HTR-8/SVneo (cell line): ENCODE measurements at regions not wholly inside any gene's neighbourhood (a gene's known extent, or its start where the extent isn't known, plus 50 kb on each side); places are given as distances from the start of the nearest gene placed in this dataset.

Experiments
- DNase-seq: peaks from one replicate; pipeline ENCODE4 v3.0.0; 2011; ENCODE audit warnings: low spot score, mixed read lengths; ENCODE audit not compliant: insufficient read length
- FAIRE-seq: peaks from 2 replicates; lab custom pipeline; 2011; peaks lifted over from hg19 to GRCh38; lab: Jason Lieb, UNC

DNA sequence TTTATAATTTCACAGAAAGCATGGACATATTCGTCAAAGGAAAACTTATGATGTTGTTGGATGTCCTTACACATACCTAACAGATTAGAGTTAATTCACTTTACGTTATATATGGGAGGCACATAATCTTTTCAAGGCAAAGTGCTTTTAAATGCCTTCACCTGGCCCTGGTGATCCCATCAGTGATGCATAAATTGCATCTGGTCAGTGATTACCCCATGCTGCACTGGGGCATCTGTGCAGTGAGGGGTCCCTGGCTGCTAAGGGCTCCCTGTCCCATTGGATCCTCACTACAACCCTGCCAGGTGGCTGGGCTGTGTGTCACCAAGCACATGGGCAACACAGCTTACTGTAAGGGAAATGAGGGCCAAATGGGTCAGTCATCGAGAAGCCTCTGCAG lies 441.1 kb downstream of the RPS24 start:
- FAIRE-seq: no peak
- DNase-seq: no peak

DNA sequence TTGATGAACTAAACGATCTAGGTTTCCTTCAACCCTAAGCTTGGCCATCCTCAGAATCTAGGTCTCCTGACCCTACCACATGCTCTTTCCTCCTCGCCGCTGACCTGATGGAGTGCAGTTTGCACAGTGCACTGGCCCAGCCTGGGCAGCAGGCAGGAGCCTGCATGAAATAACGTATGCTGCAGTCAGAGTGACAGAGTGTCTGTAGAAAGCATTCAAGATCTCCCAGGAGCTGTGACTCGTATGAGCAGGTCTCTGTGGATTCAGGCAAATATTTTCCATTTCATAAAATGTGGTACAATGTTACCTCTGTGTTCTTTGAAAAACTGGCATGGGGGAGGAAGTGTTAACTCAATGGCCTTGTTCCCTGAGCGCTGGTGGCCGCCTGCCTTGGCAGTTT lies 441.8 kb downstream of the RPS24 start:
- DNase-seq (no peak), FAIRE-seq (no peak)

DNA sequence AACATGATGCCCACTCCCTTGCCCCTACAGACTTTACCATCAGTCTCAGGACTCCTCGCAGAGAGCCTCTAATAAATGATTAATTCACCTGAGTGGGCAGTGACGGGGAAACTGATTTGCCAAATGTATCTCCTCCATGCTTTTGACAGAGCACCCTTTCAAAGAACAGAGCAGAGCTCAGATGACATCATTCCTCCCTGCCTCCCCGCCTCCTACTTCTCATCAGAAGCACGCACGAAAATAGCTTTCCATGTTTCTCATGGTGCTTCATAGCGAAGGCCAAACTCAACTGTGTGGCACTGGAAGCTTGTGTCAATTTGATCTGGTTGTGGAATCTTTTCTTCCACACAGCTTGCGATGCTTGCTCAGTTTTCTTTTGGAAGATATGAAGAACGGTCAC lies 442.5 kb downstream of the RPS24 start:
- no peak for DNase-seq
- no peak for FAIRE-seq

DNA sequence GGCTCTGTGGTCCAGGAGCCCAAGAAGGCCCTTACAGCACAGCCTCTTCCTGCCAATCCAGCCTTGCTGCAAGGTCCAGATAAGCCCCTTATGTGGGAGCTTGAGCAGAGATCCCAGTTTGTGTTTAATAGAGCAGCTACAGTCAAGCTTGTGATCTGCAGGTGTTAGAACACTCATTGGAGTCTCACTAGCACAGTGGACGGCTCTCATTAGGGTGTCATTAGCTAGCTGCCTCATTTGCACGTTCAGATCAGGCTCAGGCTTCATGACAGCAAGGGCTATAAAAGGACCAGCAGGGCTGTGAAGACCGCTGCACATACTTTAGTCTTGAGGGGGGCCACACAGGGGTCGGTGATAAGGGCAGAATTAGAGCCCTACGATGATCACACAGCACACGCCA lies 443.2 kb downstream of the RPS24 start:
- FAIRE-seq: no peak

DNA sequence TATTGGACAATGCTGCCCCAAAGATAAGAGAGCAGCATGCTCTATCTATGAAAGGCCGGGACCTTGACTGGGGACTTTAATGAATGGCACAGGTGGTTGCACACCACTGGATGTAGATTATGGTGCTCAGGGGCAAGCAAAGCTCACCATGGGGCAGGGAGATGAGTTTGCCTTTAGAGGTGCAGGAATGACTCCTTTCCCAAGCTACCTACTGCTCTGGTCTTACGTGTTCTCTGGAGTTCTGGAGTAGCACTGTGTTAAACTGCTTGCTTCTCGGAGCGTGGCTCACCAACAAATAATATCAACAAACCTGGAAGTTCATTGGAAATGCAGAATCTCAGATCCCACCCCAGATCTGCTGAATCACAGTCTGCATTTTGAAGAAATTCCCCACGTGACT lies 445.3 kb downstream of the RPS24 start:
- FAIRE-seq: no peak
- DNase-seq: no peak

More for the DNA sequence above, 443.2 kb downstream of the RPS24 start:
- no peak for DNase-seq

DNA sequence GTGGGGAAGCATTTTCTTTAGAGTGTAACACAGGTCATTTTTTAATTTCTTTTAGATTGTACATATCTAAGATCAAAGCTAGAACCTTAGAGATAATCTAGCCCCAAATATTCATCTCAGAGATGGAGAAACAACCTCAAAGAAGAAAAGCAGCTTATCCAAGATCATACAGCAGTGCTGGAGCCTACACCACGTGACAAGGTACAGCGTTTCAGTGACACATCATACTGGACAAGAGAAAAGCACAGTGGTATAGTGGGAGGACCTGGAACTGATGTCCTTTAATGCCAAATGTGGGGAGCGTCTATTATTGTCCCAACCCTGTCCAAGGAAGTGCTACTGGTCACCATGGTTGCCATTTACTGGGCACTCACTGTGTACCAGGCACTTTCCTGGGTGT lies 445.8 kb downstream of the RPS24 start:
- DNase-seq (no peak), FAIRE-seq (no peak)

DNA sequence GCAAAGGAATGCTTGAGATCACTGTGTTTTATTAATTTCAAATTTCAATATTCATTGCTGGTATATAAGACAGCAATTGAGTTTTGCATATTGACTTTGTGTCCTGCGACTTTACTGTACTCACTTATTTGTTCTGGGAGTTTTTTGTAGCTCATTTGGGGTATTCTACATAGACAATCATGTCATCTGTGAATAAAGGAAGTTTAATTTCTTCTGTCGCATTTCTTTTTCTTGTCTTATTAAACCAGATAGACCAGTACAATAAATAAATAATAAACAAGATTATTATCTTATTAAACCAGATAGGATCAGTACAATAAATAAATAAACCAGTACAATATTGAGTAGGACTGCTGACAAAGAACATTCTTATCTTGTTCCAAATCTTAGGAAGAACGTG lies 448.2 kb downstream of the RPS24 start:
- FAIRE-seq: no peak

DNA sequence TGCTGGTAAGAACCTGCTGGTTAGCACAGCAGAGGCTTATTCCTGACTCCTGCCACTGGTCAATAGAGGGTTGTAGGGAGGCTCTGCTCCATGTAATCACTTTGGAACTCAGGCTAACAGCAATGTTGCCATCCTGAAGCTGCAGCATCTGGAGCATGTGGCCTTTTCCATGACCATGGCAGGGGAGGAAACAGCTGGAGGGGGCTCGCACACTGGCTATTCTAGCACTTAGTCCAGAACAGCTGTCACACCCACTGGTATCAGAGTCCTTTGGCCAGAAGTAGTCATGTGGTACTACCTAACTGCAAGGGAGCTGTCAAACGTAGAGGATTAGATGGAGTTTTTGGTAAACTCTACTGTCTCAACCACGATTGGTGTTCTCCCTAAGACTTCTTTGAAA lies 450.0 kb downstream of the RPS24 start:
- DNase-seq (no peak), FAIRE-seq (no peak)

More for the DNA sequence above, 448.2 kb downstream of the RPS24 start:
- no peak for DNase-seq

DNA sequence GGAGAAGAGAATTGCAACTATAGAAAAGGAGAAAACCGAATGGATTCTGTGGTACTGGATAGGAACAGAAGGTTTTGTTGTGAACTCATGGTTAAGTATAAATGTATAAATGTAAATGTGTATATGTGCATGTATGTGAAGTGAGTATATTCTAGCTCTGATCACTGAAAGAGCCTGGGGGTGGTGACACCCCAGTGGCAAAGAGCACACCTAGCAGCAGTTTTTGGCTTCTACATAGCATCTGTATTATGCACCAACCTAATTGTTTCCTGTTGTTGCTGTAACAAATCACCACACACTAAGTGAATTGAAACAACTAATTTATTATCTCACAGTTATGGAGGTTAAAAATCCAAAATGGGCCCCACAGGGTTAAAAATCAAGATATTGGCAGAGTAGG lies 455.4 kb downstream of the RPS24 start:
- DNase-seq (no peak), FAIRE-seq (no peak)

DNA sequence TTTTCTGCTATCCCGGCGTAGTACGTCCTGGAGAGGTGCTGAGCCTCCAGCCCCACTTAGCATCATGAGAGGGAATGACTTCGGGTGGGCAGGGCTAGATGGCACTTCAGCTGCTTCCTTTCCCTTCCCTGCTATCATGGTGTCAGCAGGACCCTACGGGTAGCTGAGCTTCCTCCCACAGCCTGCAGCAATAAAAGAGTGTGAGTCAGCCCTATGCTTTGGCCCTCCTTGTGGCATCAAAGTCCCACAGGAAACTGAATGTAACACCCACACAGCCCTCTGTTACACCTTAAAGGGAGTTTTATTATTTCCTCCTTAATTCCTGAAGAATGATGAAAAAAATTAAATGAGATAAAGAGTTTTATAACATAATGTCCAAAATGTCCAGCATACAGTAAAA lies 458.1 kb downstream of the RPS24 start:
- FAIRE-seq: no peak
- no peak for DNase-seq

DNA sequence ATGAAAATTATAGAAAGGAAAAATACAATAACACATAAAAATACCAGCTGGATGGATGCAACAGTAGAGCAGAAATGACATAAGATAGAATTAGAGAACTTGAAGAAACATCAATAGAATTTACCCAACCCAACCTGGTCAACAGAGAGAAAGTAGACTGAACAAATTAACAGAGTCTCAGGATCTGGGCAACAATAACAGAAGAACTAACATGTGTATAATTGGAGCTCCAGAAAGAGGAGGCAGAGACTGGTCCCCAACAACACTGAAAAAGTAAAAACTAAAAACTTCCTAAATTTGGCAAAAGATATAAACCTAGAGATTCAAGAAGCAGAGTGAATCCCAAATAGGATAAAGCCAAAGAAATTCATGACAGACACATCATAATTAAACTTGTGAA lies 458.8 kb downstream of the RPS24 start:
- DNase-seq (no peak), FAIRE-seq (no peak)

DNA sequence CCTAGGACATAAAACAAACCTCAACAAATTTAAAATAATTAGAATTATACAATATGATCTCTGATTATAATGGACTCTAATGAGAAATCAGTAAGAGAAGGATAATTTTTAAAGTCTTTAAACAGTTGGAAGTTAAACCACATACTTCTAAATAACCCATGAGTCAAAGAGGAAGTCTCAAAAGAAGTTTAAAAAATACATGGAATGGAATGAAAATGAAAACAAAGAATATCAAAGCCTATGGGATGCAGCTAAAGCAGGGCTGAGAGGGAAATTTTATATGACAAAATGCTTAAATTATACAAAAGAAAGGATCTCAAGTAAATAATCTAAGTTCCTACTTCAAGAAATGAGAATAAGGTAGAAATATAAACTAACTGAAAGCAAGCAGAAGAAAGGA lies 460.5 kb downstream of the RPS24 start:
- FAIRE-seq (no peak), DNase-seq (no peak)

DNA sequence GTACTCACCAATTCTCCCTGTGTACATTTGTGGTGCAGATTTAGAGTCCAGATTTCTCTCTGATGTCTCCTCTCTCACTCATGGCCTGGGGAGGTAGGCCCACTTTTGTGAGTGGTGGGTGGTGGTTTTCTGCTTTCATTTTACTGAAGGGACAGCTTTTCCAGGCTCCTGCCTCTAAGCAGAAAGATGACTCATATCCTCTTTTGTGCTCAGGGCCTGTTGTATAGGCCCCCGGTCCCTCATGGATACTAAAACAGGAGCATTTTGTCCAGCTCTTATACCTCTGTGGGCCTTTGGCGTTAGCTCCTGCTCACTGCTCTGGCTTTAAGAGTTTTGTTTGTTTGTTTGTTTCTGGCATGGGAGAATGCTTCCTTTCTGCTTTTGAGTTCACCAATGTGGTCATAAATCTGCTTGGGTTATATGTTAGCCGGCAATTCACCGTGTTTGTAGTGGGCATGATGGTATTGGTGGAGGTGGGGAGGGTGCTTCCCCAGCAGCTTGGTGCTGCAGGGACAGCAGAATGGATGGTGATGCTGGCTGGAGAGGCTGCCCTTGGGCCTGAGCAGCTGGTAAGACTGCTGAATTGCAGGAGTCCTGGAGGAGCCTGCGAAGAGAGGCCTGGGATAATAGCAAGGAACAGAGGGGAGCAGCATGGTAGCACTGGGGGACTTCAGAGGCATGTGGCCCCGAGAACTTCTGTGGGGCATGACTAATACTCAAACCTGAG lies 468.7 kb downstream of the RPS24 start:
- DNase-seq (no peak), FAIRE-seq (no peak)

DNA sequence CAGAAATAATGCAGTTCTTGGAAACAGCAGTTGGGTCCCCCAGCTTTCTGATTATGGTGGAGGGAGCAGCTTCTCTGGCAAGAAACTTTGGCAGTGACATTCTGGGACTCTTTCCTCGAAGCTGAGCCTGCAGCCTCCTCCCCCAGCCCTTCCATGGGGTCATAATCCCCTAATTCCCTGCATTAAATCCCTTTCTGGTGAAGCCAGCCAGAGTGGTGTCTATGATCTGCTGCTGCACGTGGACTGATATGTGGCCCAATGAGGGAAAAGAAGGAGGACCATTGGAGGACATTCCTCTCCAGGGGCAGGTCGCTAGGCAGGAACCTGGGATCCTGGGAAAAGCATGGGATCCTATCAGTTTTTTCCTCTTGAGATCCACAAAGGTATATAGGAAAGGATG lies 470.5 kb downstream of the RPS24 start:
- DNase-seq: no peak
- FAIRE-seq: no peak

DNA sequence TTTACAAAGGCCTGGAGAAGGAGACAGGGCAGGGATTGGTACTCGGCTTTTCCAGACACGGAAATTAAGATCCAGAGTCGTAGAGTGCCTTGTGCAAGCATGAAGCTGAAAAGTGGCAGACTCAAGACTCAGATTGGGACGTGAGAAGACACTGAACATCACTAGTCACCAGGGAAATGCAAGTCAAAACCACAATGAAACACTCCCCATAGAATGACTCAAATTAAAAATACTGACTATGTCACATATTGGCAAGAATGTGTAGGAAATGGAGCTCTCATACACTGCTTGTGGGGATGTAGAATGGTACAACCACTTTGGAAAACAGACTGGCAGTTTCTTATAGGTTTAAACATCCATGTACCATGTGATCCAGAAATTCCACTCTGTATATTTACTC lies 472.0 kb downstream of the RPS24 start:
- no peak for DNase-seq
- FAIRE-seq: no peak

DNA sequence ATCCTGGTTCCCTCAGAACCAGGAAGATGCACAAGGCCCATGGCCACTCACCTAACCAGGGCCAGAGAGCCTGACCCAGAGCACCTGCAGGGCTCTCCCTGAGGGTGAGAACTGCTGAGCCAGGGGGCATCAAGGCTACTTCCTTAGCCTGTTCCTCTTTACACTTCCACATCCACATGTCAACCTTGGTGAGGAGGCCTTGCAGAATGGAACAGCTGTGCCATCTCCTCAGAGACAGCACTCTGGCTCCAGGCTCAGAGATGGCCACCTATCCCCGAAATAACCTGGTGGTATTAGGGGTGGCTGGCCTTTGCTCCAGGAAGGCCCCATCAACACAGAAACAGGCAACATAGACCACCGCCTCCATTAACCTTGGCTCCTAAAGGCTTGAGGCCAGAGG lies 473.0 kb downstream of the RPS24 start:
- DNase-seq: no peak
- FAIRE-seq: no peak

DNA sequence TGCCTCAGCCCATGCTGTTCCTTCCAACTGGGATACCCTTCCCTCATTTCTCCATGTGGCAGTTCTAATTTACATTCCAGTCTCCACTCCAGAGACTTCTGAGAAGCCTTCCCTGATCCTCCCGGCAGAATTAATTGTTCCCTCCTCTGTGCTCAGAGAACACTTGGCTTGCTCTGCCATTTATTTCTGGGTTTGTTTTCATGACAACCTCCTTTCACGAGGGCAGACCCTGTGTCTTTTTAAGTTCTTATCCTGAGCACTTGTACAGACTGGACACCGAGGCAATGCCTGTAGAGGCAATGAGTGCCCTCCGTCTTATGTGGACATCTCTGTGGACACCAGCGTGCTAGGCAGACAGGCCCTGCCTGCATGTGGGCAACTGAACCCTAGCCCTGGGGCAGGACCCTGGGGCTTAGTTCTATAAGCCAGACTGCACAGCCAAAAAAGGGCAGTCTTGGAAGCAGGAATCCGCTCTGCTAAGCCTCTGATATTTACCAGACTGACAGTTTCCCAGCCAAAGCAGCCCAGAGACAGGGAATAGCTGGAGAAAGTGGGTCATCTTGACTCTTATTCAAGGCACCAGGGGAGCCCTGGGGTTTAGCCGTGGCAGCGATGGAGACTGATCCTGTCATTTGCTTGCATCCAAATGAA lies 474.0 kb downstream of the RPS24 start:
- no peak for FAIRE-seq
- no peak for DNase-seq

DNA sequence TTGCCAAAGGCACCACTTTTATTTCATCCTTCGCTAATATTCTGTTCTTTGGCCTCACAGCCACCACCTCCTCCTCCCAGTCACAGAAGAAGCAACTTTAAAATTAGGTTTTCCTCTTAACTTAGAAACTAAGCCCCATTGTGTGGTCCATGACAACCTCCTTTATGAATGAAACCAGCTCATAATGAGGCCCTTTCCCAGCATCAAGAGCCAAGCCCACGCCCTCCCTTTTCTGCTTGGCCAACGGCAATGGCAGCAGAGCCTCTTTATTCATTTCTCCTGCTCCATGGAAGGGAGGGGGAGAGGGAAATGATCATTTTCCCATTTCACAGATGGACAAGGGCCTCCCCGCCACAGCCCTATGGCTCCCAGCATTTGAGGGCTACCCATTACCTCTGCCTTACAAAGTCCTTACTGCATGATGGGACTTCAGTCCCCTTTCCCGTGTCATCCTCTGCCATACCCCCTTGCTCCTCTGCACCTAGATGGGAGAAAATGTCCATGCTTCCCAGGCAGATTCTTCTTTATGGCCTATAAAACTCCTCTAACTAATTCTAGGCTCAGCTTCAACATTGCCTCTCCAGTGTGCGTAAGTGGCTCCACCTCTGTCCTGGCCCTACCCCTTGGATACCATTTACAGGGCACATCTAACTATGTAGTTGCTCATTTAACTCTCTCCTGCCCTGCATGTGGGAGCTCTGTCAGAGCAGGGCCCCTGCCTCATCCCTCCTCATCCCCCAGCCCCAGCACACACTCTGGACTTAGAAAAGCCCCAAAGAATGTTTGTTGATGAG lies 475.5 kb downstream of the RPS24 start:
- FAIRE-seq (no peak), DNase-seq (no peak)

DNA sequence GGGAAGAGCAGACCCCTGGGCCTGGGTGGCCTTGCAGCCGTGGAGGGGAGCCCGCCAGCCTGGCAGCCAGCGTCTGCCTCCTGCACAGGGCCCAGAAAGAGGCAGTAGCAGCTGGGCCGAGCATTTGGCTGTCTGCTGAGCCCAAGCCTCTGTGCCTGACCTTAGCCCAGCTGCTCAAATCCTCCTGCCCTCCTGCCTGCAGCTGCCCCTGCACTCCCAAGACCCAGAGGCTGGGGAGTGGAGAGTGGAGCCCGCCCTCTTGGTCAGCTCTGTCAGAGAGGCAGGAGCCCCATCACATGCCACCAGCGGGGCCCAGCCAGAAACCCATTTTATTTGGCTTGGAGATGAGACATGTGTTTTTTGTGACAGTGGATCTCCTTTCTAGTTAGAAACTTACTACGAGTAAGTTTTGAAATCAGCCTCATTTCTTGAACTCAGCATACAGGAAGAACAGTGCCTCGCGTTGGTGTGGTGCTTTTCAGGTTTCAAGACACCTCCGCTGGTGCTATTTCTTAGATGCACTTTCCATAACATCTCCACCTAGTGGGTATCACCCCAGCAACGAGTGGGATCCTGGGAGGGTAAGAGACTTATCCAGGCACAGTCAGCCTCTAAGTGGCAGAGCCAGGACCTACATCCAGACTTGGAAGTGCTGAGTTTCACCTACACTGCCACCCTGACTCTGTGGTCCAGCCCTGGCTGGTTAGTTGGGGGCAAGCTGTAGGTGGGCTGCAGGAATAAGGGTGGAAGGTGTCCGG lies 477.1 kb downstream of the RPS24 start:
- no peak for DNase-seq
- no peak for FAIRE-seq

DNA sequence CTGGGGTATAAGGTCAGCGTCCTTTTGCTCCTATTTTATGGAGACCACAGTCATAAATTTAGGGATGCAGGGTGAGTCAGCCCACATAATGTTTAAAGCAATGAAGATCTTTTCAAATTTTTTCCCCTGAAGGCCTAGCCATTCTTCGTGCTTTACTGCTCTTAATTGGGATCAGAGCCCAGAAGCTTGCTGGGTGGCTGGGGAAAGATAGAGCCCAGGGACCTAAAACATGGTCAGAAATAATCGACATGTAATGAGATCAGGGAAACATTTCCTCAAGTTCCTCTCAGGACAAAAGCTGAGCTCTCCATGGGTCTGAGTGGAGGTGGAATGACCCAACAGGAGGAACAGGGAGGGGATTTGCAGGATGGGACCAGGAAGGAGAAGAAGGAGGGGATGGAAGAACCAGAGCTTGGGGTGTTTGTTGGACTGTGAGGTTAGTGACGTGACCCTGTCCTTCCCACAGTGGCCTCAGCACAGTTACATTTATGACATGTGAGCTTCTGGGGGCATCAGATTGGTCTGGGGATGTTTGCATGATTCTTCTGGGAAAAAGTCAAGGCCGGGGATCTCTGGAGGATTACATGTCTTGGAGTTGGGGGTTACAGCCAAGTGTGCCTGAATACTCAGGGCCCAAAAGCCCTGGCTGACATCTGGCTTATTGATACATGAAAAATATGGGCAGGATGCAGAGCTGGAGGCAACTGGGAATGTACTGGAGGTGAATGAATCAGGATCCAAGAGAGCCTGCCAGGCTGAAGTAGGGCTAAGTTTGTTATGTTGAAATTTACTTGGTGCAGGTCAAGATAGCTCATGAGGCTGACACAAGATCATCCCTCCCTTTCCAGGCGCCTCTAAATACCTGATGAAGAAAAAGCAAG lies 477.9 kb downstream of the RPS24 start:
- DNase-seq: no peak
- no peak for FAIRE-seq
